HCT116 (cell line): ENCODE measurements at regions not wholly inside any gene's neighbourhood (a gene's known extent, or its start where the extent isn't known, plus 50 kb on each side); places are given as distances from the start of the nearest gene placed in this dataset.

Experiments used
- ATAC-seq: fragments of 200-7000 bp; cut with Tn5 transposase; 2 replicates; pipeline ENCODE4 v1.9.1; 2020; ENCODE audit warnings: mild to moderate bottlenecking, moderate library complexity
- BruUV-seq: library from RNA; stranded (reverse); fragments of 400-500 nt; replicated peaks from 2 replicates; lab custom pipeline; 2021; lab: Mats Ljungman, UMichigan
- CTCF ChIA-PET: fragments of 300-600 bp; sonication (Branson Sonifier 250); formaldehyde crosslinking; loops from one replicate; lab custom pipeline; 2021; ENCODE audit warnings: antibody characterized with exemption; lab: Charles Lee
- POLR2A ChIA-PET: fragments of 300-600, 350-600 bp; sonication (Branson Sonifier 250); formaldehyde crosslinking; loops from one replicate; lab custom pipeline; 2021; ENCODE audit warnings: antibody characterized with exemption; lab: Charles Lee
- RAD21 ChIA-PET, 2 experiments: fragments of 300-600 bp; sonication (Branson Sonifier 250); formaldehyde crosslinking; loops; one replicate each; lab custom pipeline; 2023; ENCODE audit warnings: low total read pairs in 2 of 2; ENCODE audit not compliant: uncharacterized antibody in 2 of 2, unreplicated experiment in 2 of 2, low non-redundant PET in 1 of 2; lab: Charles Lee
- DNase-seq: peaks from one replicate; pipeline ENCODE4 v3.0.0-alpha.2; 2010; ENCODE audit warnings: low read depth, low spot score
- H2AFZ ChIP-seq: fragments of 200-600 bp; shearing (Covaris generic), sonication (generic); 2 replicates; pipeline ENCODE4 v1.6.1; 2017; ENCODE audit warnings: low read depth, mixed run types, mixed read lengths, antibody characterized with exemption, low read length; ENCODE audit not compliant: poor library complexity, severe bottlenecking
- H3K27ac ChIP-seq: 2 replicates; pipeline ENCODE4 v1.5.1; 2012; ENCODE audit warnings: low read depth, low read length
- H3K27me3 ChIP-seq: fragments of 200-600 bp; sonication (generic); 2 replicates; pipeline ENCODE4 v1.6.1; 2016; ENCODE audit warnings: mixed run types, low read length, mixed read lengths; ENCODE audit not compliant: insufficient read depth
- H3K36me3 ChIP-seq, 2 experiments: fragments of 200-500 bp in 1 of 2; fragments of 200-600 bp in 1 of 2; sonication (Bioruptor generic) in 1 of 2; sonication (generic) in 1 of 2; 2 replicates each; pipeline versions ENCODE4 v1.5.1 to v1.6.1; 2014 to 2016; ENCODE audit warnings: low read length in 2 of 2, inconsistent platforms in 1 of 2, mixed read lengths in 1 of 2, mixed run types in 1 of 2; ENCODE audit not compliant: insufficient read depth in 2 of 2, control insufficient read depth in 1 of 2
- H3K4me1 ChIP-seq, 2 experiments: fragments of 200-600 bp in 1 of 2; sonication (generic) in 1 of 2; 2 replicates each; pipeline versions ENCODE4 v1.5.1 to v1.6.1; 2012 to 2017; ENCODE audit warnings: low read length in 2 of 2, inconsistent platforms in 1 of 2, mild to moderate bottlenecking in 1 of 2, mixed read lengths in 1 of 2, mixed run types in 1 of 2, moderate library complexity in 1 of 2; ENCODE audit not compliant: insufficient read depth in 2 of 2, control insufficient read depth in 1 of 2
- H3K4me2 ChIP-seq: fragments of 200-600 bp; sonication (generic); 2 replicates; pipeline ENCODE4 v1.6.1; 2017; ENCODE audit warnings: mixed run types, low read length, mixed read lengths
- H3K4me3 ChIP-seq, 2 experiments: fragments of 200-600 bp in 1 of 2; sonication (generic) in 1 of 2; replicated peaks in 1 of 2; 2 replicates each; pipeline ENCODE4 v1.5.1; 2011 to 2016; ENCODE audit warnings: low read length in 2 of 2, control low read depth in 1 of 2, low read depth in 1 of 2, mild to moderate bottlenecking in 1 of 2, mixed read lengths in 1 of 2, mixed run types in 1 of 2
- H3K79me2 ChIP-seq: fragments of 200-600 bp; sonication (generic); 2 replicates; pipeline ENCODE4 v1.6.1; 2017; ENCODE audit warnings: mild to moderate bottlenecking, mixed run types, low read length, moderate library complexity, mixed read lengths; ENCODE audit not compliant: insufficient read depth
- H3K9ac ChIP-seq: fragments of 200-600 bp; sonication (generic); 2 replicates; pipeline ENCODE4 v1.6.1; 2016; ENCODE audit warnings: low read length, mixed read lengths
- H3K9me2 ChIP-seq: fragments of 200-600 bp; sonication (generic), shearing (Covaris generic); 2 replicates; pipeline ENCODE4 v1.6.1; 2017; ENCODE audit warnings: mixed run types, mild to moderate bottlenecking, moderate library complexity; ENCODE audit not compliant: insufficient read depth
- H3K9me3 ChIP-seq, 2 experiments: fragments of 200-500 bp in 1 of 2; fragments of 200-600 bp in 1 of 2; sonication (Bioruptor generic) in 1 of 2; sonication (generic) in 1 of 2; 2 replicates each; pipeline ENCODE4 v1.6.1; 2014 to 2017; ENCODE audit warnings: low read length in 2 of 2, mixed read lengths in 2 of 2, inconsistent platforms in 1 of 2, low read depth in 1 of 2, mild to moderate bottlenecking in 1 of 2, mixed run types in 1 of 2, moderate library complexity in 1 of 2; ENCODE audit not compliant: control insufficient read depth in 1 of 2, insufficient read depth in 1 of 2
- H4K20me1 ChIP-seq: fragments of 200-600 bp; sonication (generic), shearing (Covaris generic); 2 replicates; pipeline ENCODE4 v1.6.1; 2017; ENCODE audit warnings: mixed run types, mild to moderate bottlenecking, moderate library complexity; ENCODE audit not compliant: insufficient read depth
- CBX3 ChIP-seq: IDR thresholded peaks from 2 replicates; pipeline ENCODE4 v1.6.1; 2012; ENCODE audit warnings: low read depth
- CEBPB ChIP-seq: IDR thresholded peaks from 2 replicates; pipeline ENCODE4 v1.6.1; 2012; ENCODE audit warnings: low read depth
- CTCF ChIP-seq, 3 experiments: fragments of 200-600 bp in 1 of 3; sonication (generic) in 1 of 3; IDR thresholded peaks in 2 of 3; conservative IDR thresholded peaks in 1 of 3; 2 replicates each; pipeline ENCODE4 v1.5.1; 2012 to 2017; ENCODE audit warnings: low read depth in 2 of 3, low read length in 2 of 3, antibody characterized with exemption in 1 of 3, borderline replicate concordance in 1 of 3, control low read depth in 1 of 3, mild to moderate bottlenecking in 1 of 3, mixed read lengths in 1 of 3, mixed run types in 1 of 3, moderate library complexity in 1 of 3; ENCODE audit not compliant: insufficient read depth in 1 of 3
- EGR1 ChIP-seq: IDR thresholded peaks from 2 replicates; pipeline ENCODE4 v1.6.1; 2012; ENCODE audit warnings: low read depth
- ELF1 ChIP-seq: IDR thresholded peaks from 2 replicates; pipeline ENCODE4 v1.6.1; 2012; ENCODE audit warnings: low read depth, borderline replicate concordance
- EZH2phosphoT487 ChIP-seq: fragments of 200-600 bp; IDR thresholded peaks from 2 replicates; pipeline ENCODE4 v1.6.1; 2018; ENCODE audit warnings: antibody characterized with exemption, borderline replicate concordance
- FOSL1 ChIP-seq: IDR thresholded peaks from 2 replicates; pipeline ENCODE4 v1.6.1; 2012; ENCODE audit warnings: low read depth
- POLR2A ChIP-seq: IDR thresholded peaks from 2 replicates; pipeline ENCODE4 v1.7.0; 2011; ENCODE audit warnings: borderline replicate concordance; ENCODE audit not compliant: insufficient read depth, insufficient read length; ENCODE audit errors: extremely low read depth
- RAD21 ChIP-seq: IDR thresholded peaks from 2 replicates; pipeline ENCODE4 v1.6.1; 2012; ENCODE audit warnings: low read depth, mild to moderate bottlenecking
- SIN3A ChIP-seq: IDR thresholded peaks from 2 replicates; pipeline ENCODE4 v1.6.1; 2012; ENCODE audit warnings: low read depth
- SRF ChIP-seq: IDR thresholded peaks from 2 replicates; pipeline ENCODE4 v1.6.1; 2012; ENCODE audit warnings: low read depth
- ZFX ChIP-seq: fragments of 450-650 bp; IDR thresholded peaks from 2 replicates; pipeline ENCODE4 v1.6.1; 2017
- ZNF274 ChIP-seq: fragments of 200-500 bp; sonication (Bioruptor generic); IDR thresholded peaks from 2 replicates; pipeline ENCODE4 v1.6.1; 2014; ENCODE audit warnings: mild to moderate bottlenecking, low read depth, low read length, inconsistent platforms
- intact Hi-C: fragments of 100-400 bp; cut with micrococcal nuclease; formaldehyde crosslinking; loops from 2 replicates; pipeline ENCODE4 v1.10.0; 2022
- TF ChIP-seq, protein P1 (sequence below): IDR thresholded peaks from 2 replicates; pipeline ENCODE4 v1.6.1; 2012
- TF ChIP-seq, protein P2 (sequence below): IDR thresholded peaks from 2 replicates; pipeline ENCODE4 v1.6.1; 2012; ENCODE audit warnings: low read depth

GRCh38 chr14:82766123-82766522 is 1232.5 kb upstream of the SEL1L start:
- ATAC-seq (no peak), DNase-seq (no peak)
- H3K4me1 ChIP-seq: no peaks in the 10 kb centered on the region
- no peak overlapping the region for H3K4me3 ChIP-seq
- intact Hi-C loops: no loop called here
- peaks cover 10 to 14% of the 10 kb centered on the region in 2 experiments; a peak in 2 of 4 replicates for H3K9me3 ChIP-seq
- no peaks in the 10 kb centered on the region for H3K79me2 ChIP-seq
- ChIA-PET CTCF (no interaction called here), POLR2A (no interaction called here), RAD21 (no interaction called here)
- TF ChIP-seq CEBPB (no peak), ELF1 (no peak), SRF (no peak), FOSL1 (no peak)
- H3K4me2 ChIP-seq: no peak overlapping the region
- H3K9ac ChIP-seq: no peak overlapping the region
- no peaks in the 10 kb centered on the region for H3K27me3 ChIP-seq
- no peaks in the 10 kb centered on the region for H3K9me2 ChIP-seq
- no peak overlapping the region for H3K27ac ChIP-seq
- H4K20me1 ChIP-seq: no peaks in the 10 kb centered on the region
- no peaks in the 10 kb centered on the region for H3K36me3 ChIP-seq
- no TSS peak for BruUV-seq
- H2AFZ ChIP-seq: no peak overlapping the region

DNA sequence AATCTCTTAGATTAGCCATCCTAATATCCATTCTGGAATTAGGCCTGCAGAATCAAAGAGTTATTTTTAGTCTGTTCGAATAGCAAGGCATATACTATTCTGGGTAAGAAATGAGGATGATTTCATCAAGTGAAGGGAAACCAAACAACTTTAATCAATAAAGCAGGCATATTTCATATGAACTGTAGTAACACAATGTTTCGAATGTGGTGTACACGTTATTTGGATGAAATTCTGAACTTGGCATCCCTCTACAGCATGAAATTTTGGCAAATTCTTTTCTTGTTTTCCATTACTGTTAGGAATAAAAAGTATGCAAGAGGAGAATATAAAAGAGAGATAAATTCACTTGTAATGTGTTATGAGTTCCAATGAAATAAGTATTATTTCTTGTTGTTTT is 1233.3 kb upstream of the SEL1L start:
- Histone ChIP-seq H3K4me3 (no peak overlapping the region), H2AFZ (no peak overlapping the region), H3K36me3 (no peaks in the 10 kb centered on the region), H3K4me1 (no peaks in the 10 kb centered on the region), H3K9ac (no peak overlapping the region), H3K27ac (no peak overlapping the region), H4K20me1 (no peaks in the 10 kb centered on the region), H3K4me2 (no peak overlapping the region), H3K9me3 (peaks cover 14 to 15% of the 10 kb centered on the region in 2 experiments; a peak in 2 of 4 replicates), H3K27me3 (no peaks in the 10 kb centered on the region), H3K79me2 (no peaks in the 10 kb centered on the region), H3K9me2 (no peaks in the 10 kb centered on the region)
- ChIA-PET CTCF (no interaction called here), RAD21 (no interaction called here), POLR2A (no interaction called here)
- no TSS peak for BruUV-seq
- DNase-seq: no peak
- ATAC-seq: no peak
- intact Hi-C loops: no loop called here
- TF ChIP-seq ZNF274 (no peak), EZH2phosphoT487 (no peak), ZFX (no peak), POLR2A (no peak), CTCF (IDR thresholded peaks at IDR 0.05 in 2 of 3, conservative IDR thresholded peaks at IDR 0.05 in 1 of 3; ENCODE audit: borderline replicate concordance in 1 of 3, insufficient read depth in 1 of 3, low read depth in 2 of 3, low read length in 2 of 3) (no peak), CBX3 (no peak), RAD21 (no peak), SRF (no peak), ELF1 (no peak), SIN3A (no peak), EGR1 (no peak)
- TF ChIP-seq, protein P1, sequence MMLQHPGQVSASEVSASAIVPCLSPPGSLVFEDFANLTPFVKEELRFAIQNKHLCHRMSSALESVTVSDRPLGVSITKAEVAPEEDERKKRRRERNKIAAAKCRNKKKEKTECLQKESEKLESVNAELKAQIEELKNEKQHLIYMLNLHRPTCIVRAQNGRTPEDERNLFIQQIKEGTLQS: no peak
- TF ChIP-seq, protein P2, sequence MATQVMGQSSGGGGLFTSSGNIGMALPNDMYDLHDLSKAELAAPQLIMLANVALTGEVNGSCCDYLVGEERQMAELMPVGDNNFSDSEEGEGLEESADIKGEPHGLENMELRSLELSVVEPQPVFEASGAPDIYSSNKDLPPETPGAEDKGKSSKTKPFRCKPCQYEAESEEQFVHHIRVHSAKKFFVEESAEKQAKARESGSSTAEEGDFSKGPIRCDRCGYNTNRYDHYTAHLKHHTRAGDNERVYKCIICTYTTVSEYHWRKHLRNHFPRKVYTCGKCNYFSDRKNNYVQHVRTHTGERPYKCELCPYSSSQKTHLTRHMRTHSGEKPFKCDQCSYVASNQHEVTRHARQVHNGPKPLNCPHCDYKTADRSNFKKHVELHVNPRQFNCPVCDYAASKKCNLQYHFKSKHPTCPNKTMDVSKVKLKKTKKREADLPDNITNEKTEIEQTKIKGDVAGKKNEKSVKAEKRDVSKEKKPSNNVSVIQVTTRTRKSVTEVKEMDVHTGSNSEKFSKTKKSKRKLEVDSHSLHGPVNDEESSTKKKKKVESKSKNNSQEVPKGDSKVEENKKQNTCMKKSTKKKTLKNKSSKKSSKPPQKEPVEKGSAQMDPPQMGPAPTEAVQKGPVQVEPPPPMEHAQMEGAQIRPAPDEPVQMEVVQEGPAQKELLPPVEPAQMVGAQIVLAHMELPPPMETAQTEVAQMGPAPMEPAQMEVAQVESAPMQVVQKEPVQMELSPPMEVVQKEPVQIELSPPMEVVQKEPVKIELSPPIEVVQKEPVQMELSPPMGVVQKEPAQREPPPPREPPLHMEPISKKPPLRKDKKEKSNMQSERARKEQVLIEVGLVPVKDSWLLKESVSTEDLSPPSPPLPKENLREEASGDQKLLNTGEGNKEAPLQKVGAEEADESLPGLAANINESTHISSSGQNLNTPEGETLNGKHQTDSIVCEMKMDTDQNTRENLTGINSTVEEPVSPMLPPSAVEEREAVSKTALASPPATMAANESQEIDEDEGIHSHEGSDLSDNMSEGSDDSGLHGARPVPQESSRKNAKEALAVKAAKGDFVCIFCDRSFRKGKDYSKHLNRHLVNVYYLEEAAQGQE: no peak
